MM.1S (cell line): ENCODE measurements at regions not wholly inside any gene's neighbourhood (a gene's known extent, or its start where the extent isn't known, plus 50 kb on each side); places are given as distances from the start of the nearest gene placed in this dataset.

Experiments
- DNase-seq: peaks from one replicate; pipeline ENCODE4 v3.0.0-alpha.2; 2015
- H2AFZ ChIP-seq: fragments of 300-600 bp; sonication (generic); 2 replicates; pipeline ENCODE4 v1.6.0; 2016; ENCODE audit warnings: antibody characterized with exemption, low read length
- H3F3A ChIP-seq: fragments of 300-600 bp; sonication (generic); 2 replicates; pipeline ENCODE4 v1.6.1; 2016; ENCODE audit warnings: mild to moderate bottlenecking, antibody characterized with exemption, low read length, moderate library complexity, mixed read lengths; ENCODE audit not compliant: insufficient read depth
- H3K27ac ChIP-seq: fragments of 300-600 bp; sonication (generic); 2 replicates; pipeline ENCODE4 v1.5.1; 2016; ENCODE audit warnings: mild to moderate bottlenecking, low read length
- H3K27me3 ChIP-seq: fragments of 300-600 bp; sonication (generic); replicated peaks from 2 replicates; pipeline ENCODE4 v1.6.0; 2016; ENCODE audit warnings: low read length; ENCODE audit not compliant: insufficient read depth
- H3K36me3 ChIP-seq: fragments of 300-600 bp; sonication (generic); replicated peaks from 2 replicates; pipeline ENCODE4 v1.6.1; 2016; ENCODE audit warnings: mild to moderate bottlenecking, low read length, mixed read lengths; ENCODE audit not compliant: insufficient read depth
- H3K4me1 ChIP-seq: fragments of 300-600 bp; sonication (generic); 2 replicates; pipeline ENCODE4 v1.6.1; 2016; ENCODE audit warnings: low read length, mixed read lengths
- H3K4me2 ChIP-seq: fragments of 300-600 bp; sonication (generic); 2 replicates; pipeline ENCODE4 v1.6.0; 2016; ENCODE audit warnings: low read depth, low read length
- H3K4me3 ChIP-seq: fragments of 300-600 bp; sonication (generic); 2 replicates; pipeline ENCODE4 v1.5.1; 2016; ENCODE audit warnings: low read length, mixed read lengths
- H3K79me2 ChIP-seq: fragments of 300-600 bp; sonication (generic); 2 replicates; pipeline ENCODE4 v1.6.1; 2016; ENCODE audit warnings: mixed run types, low read length, mixed read lengths
- H3K9ac ChIP-seq: fragments of 300-600 bp; sonication (generic); 2 replicates; pipeline ENCODE4 v1.6.1; 2016; ENCODE audit warnings: low read length, mixed read lengths
- H3K9me2 ChIP-seq: fragments of 300-600 bp; sonication (generic); replicated peaks from 2 replicates; pipeline ENCODE4 v1.6.1; 2016; ENCODE audit warnings: mild to moderate bottlenecking, low read length, mixed read lengths; ENCODE audit not compliant: insufficient read depth
- H3K9me3 ChIP-seq: fragments of 300-600 bp; sonication (generic); replicated peaks from 2 replicates; pipeline ENCODE4 v1.6.1; 2016; ENCODE audit warnings: mild to moderate bottlenecking, low read length, mixed read lengths; ENCODE audit not compliant: insufficient read depth
- H4K20me1 ChIP-seq: fragments of 300-600 bp; sonication (generic); 2 replicates; pipeline ENCODE4 v1.6.1; 2016; ENCODE audit warnings: mild to moderate bottlenecking, low read length, moderate library complexity, mixed read lengths; ENCODE audit not compliant: insufficient read depth
- CTCF ChIP-seq: fragments of 300-600 bp; sonication (generic); IDR thresholded peaks from 2 replicates; pipeline ENCODE4 v1.5.1; 2016; ENCODE audit warnings: antibody characterized with exemption, low read length, mixed read lengths
- EZH2 ChIP-seq: fragments of 300-600 bp; sonication (generic); optimal IDR thresholded peaks from 2 replicates; pipeline ENCODE3; 2017; ENCODE audit warnings: low read depth, mild to moderate bottlenecking, antibody characterized with exemption, low read length, mixed read lengths
- EZH2phosphoT487 ChIP-seq: fragments of 300-600 bp; sonication (generic); IDR thresholded peaks from 2 replicates; pipeline ENCODE4 v1.6.1; 2018; ENCODE audit warnings: antibody characterized with exemption, low read length

GRCh38 chr12:62078020-62078419, 182.2 kb upstream of the USP15 start:
- H3K9ac ChIP-seq: no peak overlapping the region
- no peaks in the 10 kb centered on the region for H3K9me3 ChIP-seq
- H2AFZ ChIP-seq: no peak overlapping the region
- H3F3A ChIP-seq: no peaks in the 10 kb centered on the region
- H3K79me2 ChIP-seq: no peaks in the 10 kb centered on the region
- H3K4me1 ChIP-seq: no peaks in the 10 kb centered on the region
- no peak overlapping the region for H3K27ac ChIP-seq
- no peaks in the 10 kb centered on the region for H4K20me1 ChIP-seq
- TF ChIP-seq EZH2 (no peak), EZH2phosphoT487 (no peak), CTCF (no peak)
- no peaks in the 10 kb centered on the region for H3K9me2 ChIP-seq
- no peak overlapping the region for H3K4me2 ChIP-seq
- DNase-seq: no peak
- no peak overlapping the region for H3K4me3 ChIP-seq
- H3K27me3 ChIP-seq: no peaks in the 10 kb centered on the region
- H3K36me3 ChIP-seq: no peaks in the 10 kb centered on the region

GRCh38 chr12:62082448-62082847, 177.8 kb upstream of the USP15 start:
- no peak for DNase-seq
- H3K79me2 ChIP-seq: no peaks in the 10 kb centered on the region

GRCh38 chr12:62098132-62098531, 162.1 kb upstream of the USP15 start:
- Histone ChIP-seq H3K4me2 (no peak overlapping the region), H3K9me2 (no peaks in the 10 kb centered on the region), H3K9ac (no peak overlapping the region), H2AFZ (no peak overlapping the region), H3K9me3 (no peaks in the 10 kb centered on the region), H3K27ac (no peak overlapping the region), H3K4me3 (no peak overlapping the region), H3F3A (no peaks in the 10 kb centered on the region), H3K79me2 (no peaks in the 10 kb centered on the region), H4K20me1 (no peaks in the 10 kb centered on the region), H3K36me3 (no peaks in the 10 kb centered on the region), H3K4me1 (no peaks in the 10 kb centered on the region), H3K27me3 (no peaks in the 10 kb centered on the region)
- TF ChIP-seq CTCF (no peak), EZH2phosphoT487 (no peak), EZH2 (no peak)
- DNase-seq: no peak

More at GRCh38 chr12:62082448-62082847, 177.8 kb upstream of the USP15 start:
- no peaks in the 10 kb centered on the region for H3K27me3 ChIP-seq
- no peaks in the 10 kb centered on the region for H3K36me3 ChIP-seq
- H3K4me3 ChIP-seq: no peak overlapping the region
- no peak overlapping the region for H3K9ac ChIP-seq
- no peaks in the 10 kb centered on the region for H3F3A ChIP-seq
- H3K4me2 ChIP-seq: no peak overlapping the region
- H3K9me2 ChIP-seq: no peaks in the 10 kb centered on the region
- no peak overlapping the region for H3K27ac ChIP-seq
- TF ChIP-seq CTCF: no peak
- H2AFZ ChIP-seq: no peak overlapping the region
- H4K20me1 ChIP-seq: no peaks in the 10 kb centered on the region
- H3K4me1 ChIP-seq: no peaks in the 10 kb centered on the region
- no peaks in the 10 kb centered on the region for H3K9me3 ChIP-seq

GRCh38 chr12:62103748-62104147, 156.5 kb upstream of the USP15 start:
- no peaks in the 10 kb centered on the region for H4K20me1 ChIP-seq
- no peak overlapping the region for H3K27ac ChIP-seq
- H3F3A ChIP-seq: no peaks in the 10 kb centered on the region

More at GRCh38 chr12:62103748-62104147, 156.5 kb upstream of the USP15 start:
- no peaks in the 10 kb centered on the region for H3K9me3 ChIP-seq
- H3K36me3 ChIP-seq: no peaks in the 10 kb centered on the region
- DNase-seq: no peak
- no peak overlapping the region for H3K9ac ChIP-seq
- TF ChIP-seq EZH2 (no peak), CTCF (no peak), EZH2phosphoT487 (no peak)
- no peaks in the 10 kb centered on the region for H3K79me2 ChIP-seq
- H3K4me1 ChIP-seq: no peaks in the 10 kb centered on the region
- no peak overlapping the region for H3K4me3 ChIP-seq
- H2AFZ ChIP-seq: no peak overlapping the region
- no peaks in the 10 kb centered on the region for H3K27me3 ChIP-seq
- no peaks in the 10 kb centered on the region for H3K9me2 ChIP-seq
- no peak overlapping the region for H3K4me2 ChIP-seq
